ENCODE measurements at regions not wholly inside any gene's neighbourhood (a gene's known extent, or its start where the extent isn't known, plus 50 kb on each side); places are given as distances from the start of the nearest gene placed in this dataset.

GRCh38 chr7:46625032-46625431, 704.0 kb upstream of the IGFBP3 start:
- H3K36me3 ChIP-seq (ENCODE audit: insufficient read depth, low read length), result no peaks in the 10 kb centered on the region
- no peak overlapping the region for H3K9ac ChIP-seq (ENCODE audit: insufficient read length)
- H3K27ac ChIP-seq, result no peak overlapping the region
- no peak for DNase-seq (ENCODE audit: low read depth, low spot score)
- TF ChIP-seq FOXP2 (optimal IDR thresholded peaks at IDR 0.05; ENCODE audit: control extremely low read depth, extremely low read length, insufficient read depth) (no peak), EZH2 (IDR thresholded peaks at IDR 0.05) (no peak)
- H3K9me3 ChIP-seq (ENCODE audit: low read depth, low read length), result no peaks in the 10 kb centered on the region
- H3K4me3 ChIP-seq, result no peak overlapping the region

DNA sequence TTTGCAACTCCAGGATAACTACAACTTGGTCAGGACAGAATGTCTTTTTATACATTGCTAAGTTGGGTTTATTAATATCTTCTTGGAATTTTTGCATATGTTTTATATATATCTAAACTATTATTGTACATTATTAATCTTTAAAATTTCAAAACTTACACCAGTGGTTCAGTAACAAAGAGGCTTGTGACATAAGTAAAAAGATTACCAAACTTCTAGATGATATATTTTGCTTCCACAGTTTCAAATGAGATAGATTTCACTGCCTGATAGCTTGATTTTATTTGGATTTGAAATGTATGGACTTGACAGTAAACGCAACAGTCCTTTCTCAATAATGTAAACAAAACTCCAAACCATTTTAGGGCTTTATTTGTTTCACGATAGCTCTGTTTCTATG, 701.2 kb upstream of the IGFBP3 start:
- no peaks in the 10 kb centered on the region for H3K36me3 ChIP-seq (ENCODE audit: insufficient read depth, low read length)
- TF ChIP-seq FOXP2 (optimal IDR thresholded peaks at IDR 0.05; ENCODE audit: control extremely low read depth, extremely low read length, insufficient read depth), result no peak
- TF ChIP-seq POLR2AphosphoS5 (IDR thresholded peaks at IDR 0.05; ENCODE audit: borderline replicate concordance, low read depth, low read length), result no peak
- TF ChIP-seq EZH2 (IDR thresholded peaks at IDR 0.05), result no peak
- H3K27ac ChIP-seq, result no peak overlapping the region
- DNase-seq (ENCODE audit: low read depth, low spot score), result no peak
- H3K9ac ChIP-seq (ENCODE audit: insufficient read length), result no peak overlapping the region
- no peaks in the 10 kb centered on the region for H3K9me3 ChIP-seq (ENCODE audit: low read depth, low read length)
- H3K4me3 ChIP-seq, result no peak overlapping the region

- no peak overlapping the region for H3K9ac ChIP-seq (ENCODE audit: insufficient read length)
- no peak overlapping the region for H3K27ac ChIP-seq
- H3K36me3 ChIP-seq (ENCODE audit: insufficient read depth, low read length), result no peaks in the 10 kb centered on the region
- no peak overlapping the region for H3K4me3 ChIP-seq
- H3K9me3 ChIP-seq (ENCODE audit: low read depth, low read length), result no peaks in the 10 kb centered on the region
- no peak for TF ChIP-seq EZH2 (IDR thresholded peaks at IDR 0.05)
- no peak for TF ChIP-seq POLR2AphosphoS5 (IDR thresholded peaks at IDR 0.05; ENCODE audit: borderline replicate concordance, low read depth, low read length)
- no peak for TF ChIP-seq FOXP2 (optimal IDR thresholded peaks at IDR 0.05; ENCODE audit: control extremely low read depth, extremely low read length, insufficient read depth)
- no peak for DNase-seq (ENCODE audit: low read depth, low spot score)
Measured at GRCh38 chr7:46619723-46620310, 698.7 kb upstream of the IGFBP3 start.

GRCh38 chr7:46616636-46617035, 695.6 kb upstream of the IGFBP3 start:
- no peaks in the 10 kb centered on the region for H3K9me3 ChIP-seq (ENCODE audit: low read depth, low read length)
- no peak overlapping the region for H3K27ac ChIP-seq
- no peak for TF ChIP-seq EZH2 (IDR thresholded peaks at IDR 0.05)
- TF ChIP-seq FOXP2 (optimal IDR thresholded peaks at IDR 0.05; ENCODE audit: control extremely low read depth, extremely low read length, insufficient read depth), result no peak
- no peak for TF ChIP-seq POLR2AphosphoS5 (IDR thresholded peaks at IDR 0.05; ENCODE audit: borderline replicate concordance, low read depth, low read length)
- H3K4me3 ChIP-seq, result no peak overlapping the region
- no peak for DNase-seq (ENCODE audit: low read depth, low spot score)
- H3K9ac ChIP-seq (ENCODE audit: insufficient read length), result no peak overlapping the region
- no peaks in the 10 kb centered on the region for H3K36me3 ChIP-seq (ENCODE audit: insufficient read depth, low read length)

DNA sequence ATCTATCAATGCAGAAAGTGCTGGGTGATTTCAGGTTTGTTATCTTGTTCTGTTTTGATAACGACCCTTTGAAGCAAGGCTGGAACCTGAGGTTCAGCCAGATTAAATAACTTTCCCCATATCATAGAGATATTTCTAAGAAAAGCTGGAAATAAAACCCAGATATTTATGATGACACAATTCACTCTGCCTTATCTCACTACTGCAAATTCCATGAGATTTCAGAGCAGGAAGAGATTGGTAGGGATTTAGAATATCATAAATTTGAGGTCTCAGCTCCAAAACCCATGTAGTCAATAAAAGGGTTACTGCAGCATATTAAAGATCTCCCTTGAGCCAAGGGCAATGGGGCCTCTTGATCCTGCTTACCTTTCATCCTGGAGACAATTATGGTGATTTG, 692.5 kb upstream of the IGFBP3 start:
- Histone ChIP-seq H3K4me3 (no peak overlapping the region), H3K36me3 (ENCODE audit: insufficient read depth, low read length) (no peaks in the 10 kb centered on the region), H3K9me3 (ENCODE audit: low read depth, low read length) (no peaks in the 10 kb centered on the region), H3K27ac (no peak overlapping the region), H3K9ac (ENCODE audit: insufficient read length) (no peak overlapping the region)
- no peak for TF ChIP-seq POLR2AphosphoS5 (IDR thresholded peaks at IDR 0.05; ENCODE audit: borderline replicate concordance, low read depth, low read length)
- no peak for TF ChIP-seq EZH2 (IDR thresholded peaks at IDR 0.05)
- no peak for TF ChIP-seq FOXP2 (optimal IDR thresholded peaks at IDR 0.05; ENCODE audit: control extremely low read depth, extremely low read length, insufficient read depth)
- no peak for DNase-seq (ENCODE audit: low read depth, low spot score)

DNA sequence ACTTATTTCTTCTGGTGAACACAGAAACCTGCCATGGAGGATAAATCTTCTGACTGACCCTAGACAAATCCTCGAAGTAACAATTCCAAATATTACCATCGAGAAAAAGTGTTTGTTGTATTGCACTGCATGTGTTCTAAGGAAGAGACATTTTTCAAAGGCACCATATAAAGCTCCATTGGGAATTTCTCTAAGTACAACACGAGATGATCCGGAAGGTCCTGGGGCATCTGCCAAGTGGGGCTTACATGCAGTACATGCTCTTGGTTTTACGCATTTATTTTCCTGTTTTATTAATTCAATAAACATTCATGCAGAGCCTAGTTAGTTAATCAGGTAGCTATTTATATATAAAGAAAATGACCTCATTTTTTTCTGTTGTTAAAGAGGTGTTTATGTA, 692.0 kb upstream of the IGFBP3 start:
- no peak overlapping the region for H3K27ac ChIP-seq
- H3K9me3 ChIP-seq (ENCODE audit: low read depth, low read length), result no peaks in the 10 kb centered on the region
- no peak for DNase-seq (ENCODE audit: low read depth, low spot score)
- H3K36me3 ChIP-seq (ENCODE audit: insufficient read depth, low read length), result no peaks in the 10 kb centered on the region
- TF ChIP-seq FOXP2 (optimal IDR thresholded peaks at IDR 0.05; ENCODE audit: control extremely low read depth, extremely low read length, insufficient read depth), result no peak
- no peak for TF ChIP-seq EZH2 (IDR thresholded peaks at IDR 0.05)
- no peak for TF ChIP-seq POLR2AphosphoS5 (IDR thresholded peaks at IDR 0.05; ENCODE audit: borderline replicate concordance, low read depth, low read length)
- no peak overlapping the region for H3K4me3 ChIP-seq
- no peak overlapping the region for H3K9ac ChIP-seq (ENCODE audit: insufficient read length)

DNA sequence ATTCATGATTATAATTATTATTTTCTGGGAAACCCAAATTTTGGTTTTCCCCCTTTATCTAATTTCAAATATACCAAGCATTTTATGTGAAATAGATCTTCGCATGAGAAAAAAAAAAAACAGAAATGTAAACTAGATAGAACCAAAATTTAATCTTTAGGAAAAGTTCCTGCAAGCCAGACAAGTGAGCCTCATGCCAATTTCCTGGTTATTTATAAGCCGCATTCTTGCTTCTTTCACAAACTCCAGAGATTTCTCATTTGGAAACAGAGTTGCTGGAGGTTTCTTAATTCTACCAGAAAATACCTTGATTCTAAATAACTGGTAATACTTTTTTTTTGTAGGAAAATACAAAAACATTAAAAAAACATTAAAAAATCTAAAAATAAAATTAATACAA, 690.4 kb upstream of the IGFBP3 start:
- no peak overlapping the region for H3K27ac ChIP-seq
- no peak overlapping the region for H3K4me3 ChIP-seq
- no peak for DNase-seq (ENCODE audit: low read depth, low spot score)
- no peak overlapping the region for H3K9ac ChIP-seq (ENCODE audit: insufficient read length)
- H3K9me3 ChIP-seq (ENCODE audit: low read depth, low read length), result no peaks in the 10 kb centered on the region
- no peak for TF ChIP-seq EZH2 (IDR thresholded peaks at IDR 0.05)
- TF ChIP-seq FOXP2 (optimal IDR thresholded peaks at IDR 0.05; ENCODE audit: control extremely low read depth, extremely low read length, insufficient read depth), result no peak
- no peak for TF ChIP-seq POLR2AphosphoS5 (IDR thresholded peaks at IDR 0.05; ENCODE audit: borderline replicate concordance, low read depth, low read length)
- H3K36me3 ChIP-seq (ENCODE audit: insufficient read depth, low read length), result no peaks in the 10 kb centered on the region

DNA sequence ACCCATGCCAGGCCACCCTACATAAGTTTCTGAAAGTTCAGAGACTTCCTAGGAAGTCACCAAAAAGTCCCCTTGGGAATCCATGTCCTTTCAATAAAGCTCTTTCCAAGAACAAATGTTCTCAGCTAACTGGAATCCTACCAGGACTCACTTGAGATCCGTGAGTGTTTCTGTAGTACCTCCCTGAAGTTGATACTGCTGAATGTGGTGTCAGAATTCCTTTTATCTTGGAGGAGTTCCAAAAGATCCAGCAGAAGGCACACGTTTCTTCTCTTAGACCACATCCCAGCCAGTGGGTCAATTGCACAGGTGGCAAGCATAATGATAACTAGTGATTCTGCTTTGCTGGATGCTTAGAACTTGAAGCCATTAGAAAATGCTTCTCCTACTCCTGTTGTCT, 689.7 kb upstream of the IGFBP3 start:
- Histone ChIP-seq H3K9ac (ENCODE audit: insufficient read length) (no peak overlapping the region), H3K36me3 (ENCODE audit: insufficient read depth, low read length) (no peaks in the 10 kb centered on the region), H3K4me3 (no peak overlapping the region), H3K27ac (no peak overlapping the region), H3K9me3 (ENCODE audit: low read depth, low read length) (no peaks in the 10 kb centered on the region)
- TF ChIP-seq FOXP2 (optimal IDR thresholded peaks at IDR 0.05; ENCODE audit: control extremely low read depth, extremely low read length, insufficient read depth), result no peak
- no peak for TF ChIP-seq EZH2 (IDR thresholded peaks at IDR 0.05)
- TF ChIP-seq POLR2AphosphoS5 (IDR thresholded peaks at IDR 0.05; ENCODE audit: borderline replicate concordance, low read depth, low read length), result no peak
- no peak for DNase-seq (ENCODE audit: low read depth, low spot score)

DNA sequence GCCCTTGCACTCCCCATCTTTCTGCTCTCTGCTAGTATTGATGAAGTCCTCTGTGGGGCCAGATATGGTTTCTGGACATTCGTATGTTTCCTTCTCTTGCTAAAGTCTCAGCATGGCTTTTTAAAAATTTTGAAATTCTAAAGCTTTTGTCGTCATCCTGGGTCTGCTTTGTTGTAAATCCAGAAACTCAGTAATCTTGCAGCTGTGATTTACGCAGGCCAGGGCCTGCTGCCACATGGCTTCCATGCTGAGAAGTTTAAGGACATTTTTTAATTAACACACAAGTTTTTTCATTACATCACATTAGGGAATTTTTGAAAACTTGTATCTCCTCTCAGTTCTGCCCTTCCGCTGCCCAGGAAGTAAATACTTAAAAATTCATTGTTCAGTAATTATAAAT, 686.1 kb upstream of the IGFBP3 start:
- Histone ChIP-seq H3K36me3 (ENCODE audit: insufficient read depth, low read length) (no peaks in the 10 kb centered on the region), H3K27ac (no peak overlapping the region), H3K4me3 (no peak overlapping the region), H3K9ac (ENCODE audit: insufficient read length) (no peak overlapping the region), H3K9me3 (ENCODE audit: low read depth, low read length) (no peaks in the 10 kb centered on the region)
- DNase-seq (ENCODE audit: low read depth, low spot score), result no peak
- TF ChIP-seq POLR2AphosphoS5 (IDR thresholded peaks at IDR 0.05; ENCODE audit: borderline replicate concordance, low read depth, low read length) (no peak), EZH2 (IDR thresholded peaks at IDR 0.05) (no peak), FOXP2 (optimal IDR thresholded peaks at IDR 0.05; ENCODE audit: control extremely low read depth, extremely low read length, insufficient read depth) (no peak)

Measured in SK-N-MC (cell line).